NCI-H460 (cell line): ENCODE measurements at regions not wholly inside any gene's neighbourhood (a gene's known extent, or its start where the extent isn't known, plus 50 kb on each side); places are given as distances from the start of the nearest gene placed in this dataset.

Source experiments
- DNase-seq: peaks from one replicate; pipeline ENCODE4 v3.0.0-alpha.2; 2016; ENCODE audit warnings: low read depth; ENCODE audit errors: extremely low read depth

DNA sequence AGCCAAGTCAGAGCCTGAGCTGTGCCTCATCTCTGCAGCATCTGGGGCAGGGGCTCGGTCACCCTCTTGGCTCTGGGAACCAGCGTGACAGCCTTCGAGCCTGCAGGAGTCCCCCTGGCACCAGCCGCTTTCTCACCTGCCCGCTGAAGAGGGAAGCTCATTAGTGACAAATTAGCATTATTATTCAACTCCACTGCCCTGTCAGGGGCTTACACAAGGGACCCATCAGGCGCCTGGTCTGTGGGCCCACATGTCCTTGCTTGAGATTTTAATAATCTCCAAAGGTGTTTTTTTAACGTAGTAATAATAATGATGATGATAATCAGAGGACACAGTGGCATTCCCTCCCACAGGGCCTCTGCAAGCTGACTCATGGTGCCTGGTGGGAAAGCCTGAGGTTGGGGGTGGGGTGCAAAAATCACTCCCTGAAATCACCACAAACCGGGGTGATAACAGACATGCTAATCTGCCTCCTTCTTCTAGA lies 98.1 kb upstream of the IGSF21 start:
- no peak for DNase-seq

DNA sequence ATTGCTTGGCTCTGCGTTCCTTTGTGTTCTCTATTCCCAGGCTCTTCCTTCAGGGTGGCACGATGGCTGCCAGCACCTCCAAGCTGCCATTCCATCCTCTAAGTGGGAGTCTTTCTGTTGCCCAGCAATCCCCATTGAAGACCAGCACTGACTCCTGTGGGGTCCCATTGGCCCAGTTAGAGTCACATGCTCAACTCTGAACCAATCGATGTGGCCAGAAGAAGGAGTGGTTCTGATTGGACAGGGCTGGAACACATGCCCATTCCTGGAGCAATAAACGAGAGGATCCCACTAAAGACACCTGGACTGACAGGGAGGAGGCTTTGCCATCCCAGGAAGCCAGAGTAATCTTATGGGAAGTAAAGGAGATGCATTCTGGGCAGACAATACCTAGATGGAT lies 97.2 kb upstream of the IGSF21 start:
- DNase-seq = no peak

GRCh38 chr1:18010945-18011344 lies 96.7 kb upstream of the IGSF21 start:
- no peak for DNase-seq

GRCh38 chr1:18011703-18012102 lies 95.9 kb upstream of the IGSF21 start:
- DNase-seq = no peak

DNA sequence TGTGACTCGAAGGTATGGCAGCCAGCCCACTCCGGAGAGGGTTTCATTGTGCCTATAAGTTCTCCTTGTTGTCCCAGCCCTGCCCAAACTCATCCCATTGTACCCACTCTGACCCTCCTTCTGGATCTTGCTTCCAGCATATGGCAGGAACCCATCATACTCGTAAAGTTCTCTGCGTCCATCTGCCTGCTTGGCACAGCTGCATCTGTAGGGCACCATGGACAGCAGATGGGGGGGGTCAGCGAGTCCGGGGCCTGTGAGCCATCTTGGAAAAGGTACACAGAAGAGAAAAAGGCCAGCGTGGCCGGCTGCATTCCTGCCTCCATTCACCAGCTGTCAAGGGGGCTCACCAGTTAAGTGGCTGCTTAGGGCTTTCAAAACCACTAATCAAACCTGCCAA lies 94.9 kb upstream of the IGSF21 start:
- no peak for DNase-seq

- DNase-seq = no peak
These were observed 94.4 kb upstream of the IGSF21 start for GRCh38 chr1:18013216-18013615.

- DNase-seq = no peak
These were observed 91.9 kb upstream of the IGSF21 start for GRCh38 chr1:18015719-18016118.

GRCh38 chr1:18018366-18018765 lies 89.2 kb upstream of the IGSF21 start:
- DNase-seq = no peak

DNA sequence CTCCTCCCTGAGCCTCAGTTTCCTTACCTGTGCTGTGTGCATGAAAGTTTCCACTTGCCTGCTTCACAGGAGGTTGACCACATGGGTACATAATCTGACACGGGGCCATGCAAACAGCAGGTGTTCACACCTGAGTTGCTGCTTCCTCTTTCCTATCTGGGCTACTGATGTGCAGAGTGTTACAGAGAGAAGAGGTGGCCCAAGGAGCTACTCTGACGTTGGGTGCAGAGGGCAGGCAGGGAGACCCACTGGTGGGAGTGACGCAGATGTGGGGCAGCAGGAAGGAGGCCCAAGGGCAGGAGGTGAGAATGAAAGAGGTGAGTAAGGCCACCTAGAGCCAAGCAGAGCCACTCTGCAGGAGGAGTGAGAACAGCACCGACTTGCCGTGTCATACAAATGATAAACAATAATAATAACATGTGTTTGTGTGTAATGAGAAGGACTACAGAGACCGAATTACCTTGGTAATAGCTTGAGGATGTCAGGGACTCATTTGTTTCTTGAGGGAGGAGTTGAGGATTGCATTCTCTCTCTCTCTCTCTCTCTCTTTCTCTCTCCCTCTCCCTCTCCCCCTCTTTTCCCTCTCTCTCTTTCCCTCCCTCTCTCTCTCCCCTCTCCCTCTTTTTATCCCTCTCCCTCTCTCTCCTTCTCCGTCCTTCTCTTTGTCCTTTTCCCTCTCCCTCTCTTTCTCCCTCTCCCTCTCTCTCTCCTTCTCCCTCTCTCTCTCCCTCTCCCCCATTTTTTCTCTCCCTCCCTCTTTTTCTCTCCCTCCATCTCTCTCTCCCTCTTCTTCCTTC lies 87.4 kb upstream of the IGSF21 start:
- DNase-seq = no peak

- no peak for DNase-seq
These were observed 86.4 kb upstream of the IGSF21 start for GRCh38 chr1:18021242-18021641.

DNA sequence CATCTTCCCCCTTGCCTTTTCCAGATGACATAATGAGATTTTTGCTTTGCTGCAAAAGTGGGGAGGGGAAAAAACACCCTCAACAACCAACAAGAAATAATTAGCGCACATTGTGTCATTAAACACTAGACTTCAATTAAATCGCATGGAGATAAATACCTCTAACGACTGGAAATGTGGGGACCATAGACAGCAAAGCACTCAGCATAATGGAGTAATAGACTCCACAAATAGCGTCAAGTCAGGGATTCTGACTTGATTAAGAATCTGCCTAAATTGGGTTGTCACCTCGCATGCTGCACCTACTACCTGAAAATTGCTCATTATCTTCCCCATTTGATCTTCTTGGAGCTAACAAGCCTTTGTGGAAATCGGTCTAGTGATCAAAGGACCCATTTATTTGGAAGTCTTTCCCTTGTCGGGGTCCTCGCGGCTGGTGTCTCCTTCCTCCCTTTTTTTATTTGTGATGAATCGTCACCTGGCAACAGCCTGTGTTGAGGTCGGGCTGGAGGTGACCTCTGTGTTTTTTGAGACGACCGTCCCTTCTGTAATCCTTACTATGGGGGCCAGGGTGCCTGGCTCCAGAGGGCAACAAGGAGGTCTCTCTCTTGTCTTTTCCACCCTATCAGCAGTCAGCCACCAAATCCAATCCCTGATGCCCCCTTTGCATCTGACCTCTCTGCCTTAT lies 75.3 kb upstream of the IGSF21 start:
- no peak for DNase-seq

GRCh38 chr1:18035145-18035544 lies 72.5 kb upstream of the IGSF21 start:
- no peak for DNase-seq

GRCh38 chr1:18037651-18038050 lies 69.9 kb upstream of the IGSF21 start:
- no peak for DNase-seq

- DNase-seq = no peak
These were observed 69.5 kb upstream of the IGSF21 start for GRCh38 chr1:18038051-18038450.

- DNase-seq = no peak
These were observed 68.5 kb upstream of the IGSF21 start for GRCh38 chr1:18039102-18039501.

DNA sequence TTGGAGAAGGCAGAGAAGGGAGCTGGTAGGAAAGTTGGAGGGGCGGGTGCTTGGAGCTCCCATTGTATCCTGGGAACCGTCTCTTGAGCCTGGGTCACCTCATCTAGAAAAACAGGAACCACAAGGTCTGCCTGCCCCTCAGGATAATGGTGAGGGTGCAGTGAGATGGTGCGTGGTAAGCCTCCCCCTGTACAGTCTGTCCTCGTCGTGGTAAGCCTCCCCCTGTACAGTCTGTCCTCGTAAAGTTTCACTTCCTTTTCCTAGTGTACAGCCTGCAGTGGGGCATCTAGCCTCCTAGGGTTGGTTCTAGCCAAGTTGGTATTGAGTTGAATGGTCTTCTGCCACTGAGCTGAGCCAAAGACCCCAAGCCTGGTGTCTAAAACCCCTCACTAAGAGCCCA lies 66.5 kb upstream of the IGSF21 start:
- DNase-seq = no peak

GRCh38 chr1:18041685-18042355 lies 65.8 kb upstream of the IGSF21 start:
- no peak for DNase-seq

DNA sequence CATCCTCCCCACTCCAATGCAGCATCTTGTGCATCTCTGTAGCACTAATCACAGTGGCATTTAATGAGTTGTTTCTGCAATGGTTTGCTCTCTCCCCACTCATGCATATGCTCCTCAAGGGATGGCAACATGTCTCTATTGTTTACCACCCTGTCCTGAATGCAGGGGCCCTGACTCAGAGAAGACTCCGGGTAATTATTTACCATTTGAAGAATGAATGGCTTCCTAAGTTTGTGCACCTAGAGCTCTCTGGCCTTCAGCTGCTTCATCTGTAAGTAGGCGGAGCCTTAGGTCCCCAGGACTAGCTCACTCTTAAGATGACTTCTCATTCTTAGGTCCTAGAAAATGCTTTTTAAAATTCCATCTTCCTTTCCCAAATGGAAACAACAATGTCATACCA lies 63.7 kb upstream of the IGSF21 start:
- no peak for DNase-seq

GRCh38 chr1:18045203-18045602 lies 62.4 kb upstream of the IGSF21 start:
- no peak for DNase-seq

DNA sequence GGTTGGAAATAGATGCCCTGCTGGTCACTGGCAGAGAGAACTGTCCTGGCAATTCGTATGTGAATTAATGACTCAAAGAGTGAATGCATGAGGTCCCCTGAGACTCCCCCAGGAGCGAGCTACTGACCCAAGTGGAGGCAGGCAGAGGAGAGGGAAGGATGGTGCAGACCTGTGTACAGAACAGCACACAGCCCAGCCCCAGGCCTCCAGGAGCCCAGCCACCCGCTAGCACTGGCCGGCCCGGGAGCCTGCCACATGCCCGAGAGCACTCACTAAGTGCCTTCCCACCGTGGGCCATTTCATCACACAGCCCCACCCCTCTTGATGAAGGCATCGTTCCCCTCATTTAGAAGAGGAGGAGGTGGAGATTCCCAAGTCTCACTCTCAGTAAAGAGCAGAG lies 62.0 kb upstream of the IGSF21 start:
- no peak for DNase-seq

- DNase-seq = no peak
These were observed 60.5 kb upstream of the IGSF21 start for GRCh38 chr1:18047122-18047521.

DNA sequence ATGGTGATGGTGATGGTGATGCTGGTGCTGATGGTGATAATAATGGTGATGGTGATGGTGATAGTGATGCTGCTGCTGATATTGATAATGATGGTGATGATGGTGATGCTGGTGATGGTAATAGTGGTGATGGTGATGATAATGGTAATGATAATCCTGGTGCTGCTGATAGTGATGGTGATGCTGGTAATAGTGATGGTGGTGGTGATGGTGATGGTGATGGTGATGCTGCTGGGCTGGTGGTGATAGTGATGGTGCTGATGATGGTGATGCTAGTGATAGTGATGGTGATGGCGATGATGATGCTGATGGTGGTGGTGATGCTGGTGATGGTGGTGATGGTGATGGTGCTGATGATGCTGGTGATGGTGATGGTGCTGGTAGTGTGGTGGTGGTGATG lies 58.4 kb upstream of the IGSF21 start:
- no peak for DNase-seq
